HG03097 (cell line): ENCODE measurements at regions not wholly inside any gene's neighbourhood (a gene's known extent, or its start where the extent isn't known, plus 50 kb on each side); places are given as distances from the start of the nearest gene placed in this dataset.
"Not testable (repeated sequence)": the region's sequence is repeated elsewhere in the genome, so short reads cannot be mapped to it uniquely, and the experiment has no call there.

Source experiments
- ATAC-seq: cut with Tn5 transposase; IDR thresholded peaks from one replicate; pipeline ENCODE4 v1.9.1; 2021; ENCODE audit not compliant: unreplicated experiment, low FRiP score

DNA sequence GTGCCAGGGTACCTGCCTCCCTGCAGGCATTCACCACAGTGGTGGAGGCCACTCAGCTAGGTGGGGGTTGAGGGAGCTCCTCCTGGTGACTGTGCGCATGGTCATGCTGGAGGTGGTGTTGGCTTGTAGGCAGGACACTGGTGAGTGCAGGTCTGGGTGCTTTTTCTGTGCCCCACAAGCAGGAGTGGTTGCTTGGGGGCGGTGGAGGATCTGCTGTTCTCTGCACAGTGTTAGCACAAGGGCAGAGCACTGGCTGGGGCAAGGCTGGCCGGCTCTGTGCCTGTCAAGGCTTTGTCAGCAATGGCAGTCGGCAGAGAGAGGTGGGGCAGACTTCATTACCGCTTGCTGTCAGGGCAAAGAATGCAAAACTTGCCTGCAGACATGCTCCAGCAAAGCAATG, 632.1 kb upstream of the ID4 start:
- no peak for ATAC-seq

DNA sequence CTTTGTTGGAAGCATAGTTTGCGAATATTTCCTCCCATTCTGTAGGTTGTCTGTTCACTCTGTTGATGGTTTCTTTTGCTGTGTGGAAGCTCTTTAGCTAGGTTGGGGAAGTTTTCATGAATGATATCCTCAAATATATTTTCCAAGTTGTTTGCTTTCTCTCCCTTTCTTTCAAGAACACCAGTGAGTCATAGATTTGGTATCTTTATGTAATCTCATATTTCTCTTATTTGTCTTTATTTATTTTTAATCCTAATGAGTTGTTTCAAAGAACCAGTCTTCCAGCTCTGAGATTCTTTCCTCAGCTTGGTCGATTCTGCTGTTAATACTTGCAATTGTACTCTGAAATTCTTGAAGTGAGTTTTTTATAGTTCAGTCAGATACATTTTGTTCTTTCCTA, 628.0 kb upstream of the ID4 start:
- no peak for ATAC-seq

DNA sequence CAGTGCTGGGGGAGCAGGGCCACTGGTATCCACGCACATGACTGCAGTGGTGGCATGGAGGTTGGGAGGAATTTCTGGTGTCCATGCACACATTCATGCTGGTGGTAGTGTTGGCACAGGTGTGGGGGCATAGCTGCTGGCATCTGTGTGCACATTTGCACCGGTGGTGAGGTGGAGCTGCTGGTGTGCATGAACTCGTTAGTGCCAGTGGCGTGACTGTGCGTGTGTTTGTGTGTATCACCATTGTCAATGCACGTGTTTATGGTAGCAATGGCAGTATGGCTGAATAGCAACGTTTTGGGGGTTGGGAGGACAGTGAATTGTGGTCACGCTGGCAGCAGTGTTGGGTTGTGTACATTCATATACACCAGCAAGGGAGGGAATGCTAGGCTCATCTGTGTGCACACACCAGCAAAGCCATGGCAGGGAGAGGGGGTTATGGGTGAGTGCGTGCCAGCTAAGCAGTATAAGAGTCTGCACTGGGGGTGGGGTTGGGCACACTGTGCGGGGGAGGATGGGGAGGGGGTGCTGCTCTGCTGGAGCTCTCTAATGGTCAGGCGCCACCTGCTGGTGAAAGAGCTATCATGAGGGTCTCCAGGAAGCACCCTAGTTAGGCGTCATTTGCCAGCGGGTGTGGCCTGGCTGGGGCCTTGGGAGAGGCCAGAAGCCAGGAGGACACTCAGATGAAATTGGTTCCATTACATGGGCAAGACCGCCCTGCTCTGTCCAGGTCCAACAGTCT, 626.1 kb upstream of the ID4 start:
- ATAC-seq = no peak

DNA sequence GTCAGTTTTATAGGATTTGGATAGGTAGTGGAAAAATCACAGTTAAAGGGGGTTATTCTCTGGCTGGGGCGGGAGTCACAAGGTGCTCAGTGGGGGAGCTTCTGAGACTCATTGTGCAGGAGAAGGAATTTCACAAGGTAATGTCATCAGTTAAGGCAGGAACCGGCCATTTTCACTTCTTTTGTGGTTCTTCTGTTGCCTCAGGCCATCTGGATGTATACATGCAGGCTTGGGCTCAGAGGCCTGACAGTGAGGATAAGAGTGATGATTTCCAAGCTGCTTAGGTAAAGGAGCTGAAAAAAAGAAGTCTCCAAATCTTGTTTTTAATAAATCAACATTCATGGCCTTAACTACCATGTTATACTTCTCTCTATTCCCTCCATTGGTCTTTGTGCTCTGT, 622.9 kb upstream of the ID4 start:
- ATAC-seq = no peak

DNA sequence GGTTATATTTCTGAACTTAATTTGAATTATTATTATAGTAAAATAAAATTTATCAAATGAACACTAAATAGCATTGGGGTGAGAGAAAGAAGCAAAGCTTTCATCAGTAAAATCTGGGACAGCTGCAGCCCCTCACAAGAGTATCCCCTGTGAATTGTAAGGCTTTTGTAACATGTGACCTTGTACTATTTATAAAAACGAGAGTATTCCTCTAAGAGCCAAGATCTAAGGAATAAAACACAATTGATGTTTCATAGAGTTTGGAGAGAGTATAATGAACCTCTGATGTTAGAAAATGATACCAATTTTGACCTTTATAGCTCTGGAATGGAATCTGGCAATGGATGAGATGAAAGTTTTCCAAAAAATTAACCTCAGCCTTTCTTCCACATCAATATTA, 617.2 kb upstream of the ID4 start:
- no peak for ATAC-seq

DNA sequence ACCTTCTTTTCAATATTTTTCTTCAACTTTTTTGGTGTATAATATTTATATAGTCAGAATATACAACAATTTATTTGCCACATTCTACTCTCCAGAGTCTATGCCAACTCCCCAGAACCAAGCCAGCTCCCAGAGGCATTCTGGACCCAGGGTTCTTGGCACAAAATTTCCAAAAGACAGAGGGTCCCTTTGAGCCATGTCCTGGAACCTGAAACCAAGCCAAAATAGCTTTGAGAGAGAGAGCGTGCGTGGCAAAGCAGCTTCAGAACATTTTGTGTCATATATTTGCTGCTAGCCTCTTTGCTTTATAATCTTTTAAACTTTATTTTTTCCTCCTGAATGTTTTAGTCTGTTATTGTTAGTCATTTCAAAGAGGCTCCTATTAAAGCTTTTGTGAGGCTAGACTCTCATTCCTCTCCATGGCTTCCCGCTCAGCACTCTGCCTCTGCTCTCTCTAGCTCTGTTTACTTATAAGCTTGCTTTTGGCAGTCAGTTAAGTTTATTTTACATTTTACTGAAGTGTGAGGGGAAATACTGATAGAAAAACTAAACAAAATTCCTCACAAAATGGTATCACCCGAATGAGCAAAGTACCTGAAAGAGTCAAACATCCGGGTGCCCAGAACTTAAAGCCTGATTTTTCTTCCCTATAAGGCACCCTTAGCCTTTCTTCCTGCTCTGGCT, 605.1 kb upstream of the ID4 start:
- no peak for ATAC-seq

DNA sequence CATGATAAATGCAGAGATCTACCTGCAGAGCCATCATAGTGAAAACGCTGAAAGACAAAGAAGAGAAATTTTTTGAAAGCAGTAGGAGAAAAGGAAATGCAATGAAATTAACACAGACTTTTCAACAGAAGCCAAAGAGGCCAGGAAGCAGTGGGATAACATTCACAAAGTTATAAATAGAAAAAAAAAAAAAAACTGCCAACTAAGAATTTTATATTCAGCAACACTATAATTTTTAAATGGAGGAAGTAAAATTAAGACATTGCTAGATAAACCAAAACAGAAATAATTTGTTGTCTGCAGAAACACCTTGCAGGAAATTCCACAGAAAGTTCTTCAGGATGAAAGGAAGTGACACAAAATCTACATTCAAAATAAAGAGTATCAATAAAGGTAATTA, 591.5 kb upstream of the ID4 start:
- ATAC-seq = no peak

DNA sequence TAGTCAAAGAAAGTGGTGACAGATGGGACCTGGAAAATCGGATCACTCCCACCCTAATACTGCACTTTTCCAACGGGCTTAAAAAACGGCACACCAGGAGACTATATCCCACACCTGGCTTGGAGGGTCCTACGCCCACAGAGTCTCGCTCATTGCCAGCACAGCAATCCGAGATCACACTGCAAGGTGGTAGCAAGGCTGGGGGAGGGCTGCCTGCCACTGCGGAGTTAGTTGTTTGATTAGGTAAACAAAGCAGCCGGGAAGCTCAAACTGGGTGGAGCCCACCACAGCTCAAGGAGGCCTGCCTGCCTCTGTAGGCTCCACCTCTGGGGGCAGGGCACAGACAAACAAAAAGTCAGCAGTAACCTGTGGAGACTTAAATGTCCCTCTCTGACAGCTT, 590.0 kb upstream of the ID4 start:
- not testable (repeated sequence) for ATAC-seq

DNA sequence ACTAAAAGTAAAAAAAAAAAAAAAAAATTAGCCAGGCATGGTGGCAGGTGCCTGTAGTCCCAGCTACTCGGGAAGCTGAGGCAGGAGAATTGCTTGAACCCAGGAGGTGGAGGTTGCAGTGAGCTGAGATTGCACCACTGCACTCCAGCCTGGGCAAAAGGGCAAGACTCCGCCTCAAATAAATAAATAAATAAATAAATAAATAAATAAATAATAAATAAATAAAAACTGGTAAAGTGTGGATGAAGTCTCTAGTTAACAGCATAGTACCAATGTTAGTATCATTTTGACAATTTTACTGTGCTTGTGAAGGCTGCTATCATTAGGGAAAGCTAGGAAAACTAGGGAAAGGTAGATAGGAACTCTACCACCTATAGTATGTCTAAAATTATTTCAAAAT, 581.0 kb upstream of the ID4 start:
- not testable (repeated sequence) for ATAC-seq

DNA sequence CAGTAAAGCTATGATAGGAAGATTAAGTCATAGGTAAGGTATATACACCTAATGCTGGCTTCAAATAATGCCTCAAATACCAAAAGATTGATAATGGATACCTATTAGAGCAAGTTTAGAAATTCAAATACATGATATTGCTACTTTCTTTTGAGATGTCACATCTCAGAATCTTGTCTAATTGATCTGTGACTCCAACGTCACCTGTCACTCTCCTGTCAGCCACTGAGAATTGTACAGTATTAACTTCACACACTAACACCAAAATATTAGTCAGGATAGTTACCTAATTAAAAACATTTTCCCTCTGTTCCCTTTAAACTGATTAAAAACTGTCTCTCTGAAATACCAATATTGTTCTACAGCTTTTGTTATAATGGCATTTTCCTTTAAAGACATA, 575.5 kb upstream of the ID4 start:
- no peak for ATAC-seq

DNA sequence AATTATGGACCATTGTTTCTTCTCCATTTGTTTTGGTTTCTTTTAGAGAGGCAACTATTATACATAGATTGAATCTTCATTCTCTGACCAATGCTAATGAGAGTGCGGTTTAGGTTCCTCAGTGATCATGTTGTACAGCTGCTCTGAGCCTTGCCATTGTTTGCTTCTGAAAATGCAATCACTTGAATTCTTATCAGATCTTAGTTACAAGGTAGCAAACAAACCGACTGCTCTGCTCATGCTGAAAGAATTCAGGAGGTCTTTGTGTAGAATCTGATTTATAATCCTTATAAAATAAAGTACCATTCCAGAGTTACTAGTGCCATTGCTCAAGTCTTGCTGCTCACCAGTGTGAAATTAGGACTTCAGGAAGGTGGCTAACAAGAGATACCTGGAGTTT, 569.1 kb upstream of the ID4 start:
- no peak for ATAC-seq

DNA sequence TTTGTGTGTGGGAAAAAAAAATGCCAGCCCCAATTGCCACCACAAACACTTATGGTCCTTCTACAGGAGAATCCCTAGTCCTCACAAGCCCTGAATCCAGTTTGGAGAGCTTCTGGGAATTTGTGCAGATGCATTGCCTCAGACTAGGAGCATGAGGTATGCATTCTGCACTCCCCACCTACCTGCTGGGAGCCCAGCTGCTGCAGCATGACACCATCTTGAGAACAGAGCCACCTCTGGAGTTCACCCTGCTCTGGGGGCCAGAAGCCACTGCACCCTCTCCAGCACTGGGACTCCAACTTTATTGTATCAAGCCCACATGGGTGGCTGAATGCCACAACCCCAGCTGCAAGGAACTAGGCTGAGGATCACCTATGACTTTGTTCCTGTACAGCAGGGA, 568.5 kb upstream of the ID4 start:
- ATAC-seq = no peak

DNA sequence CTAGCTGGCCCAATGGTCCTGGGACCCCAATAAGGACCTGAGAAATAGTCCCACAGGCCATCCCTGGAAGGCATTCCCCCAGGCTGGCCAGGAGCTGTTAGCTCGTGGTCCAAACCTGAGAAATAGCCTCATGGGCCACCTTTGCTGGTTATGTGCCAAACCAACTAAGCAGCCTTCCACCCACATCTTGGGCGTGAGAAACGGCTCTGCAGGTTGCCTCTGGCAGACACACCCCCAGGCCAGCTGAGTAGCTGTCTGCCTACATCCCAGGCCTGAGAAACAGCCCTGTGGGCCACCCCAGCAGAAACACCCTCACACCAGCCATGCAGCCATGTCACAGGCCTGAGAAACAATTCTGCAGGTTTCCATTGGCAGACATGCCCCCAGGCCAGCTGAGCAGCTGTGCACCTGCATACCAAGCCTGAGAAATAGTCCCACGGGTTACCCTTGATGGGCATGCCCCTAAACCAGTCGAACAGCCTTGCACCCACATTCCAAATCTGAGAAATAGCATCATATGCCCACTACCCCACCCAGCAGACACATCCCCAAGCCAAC, 567.8 kb upstream of the ID4 start:
- no peak for ATAC-seq

DNA sequence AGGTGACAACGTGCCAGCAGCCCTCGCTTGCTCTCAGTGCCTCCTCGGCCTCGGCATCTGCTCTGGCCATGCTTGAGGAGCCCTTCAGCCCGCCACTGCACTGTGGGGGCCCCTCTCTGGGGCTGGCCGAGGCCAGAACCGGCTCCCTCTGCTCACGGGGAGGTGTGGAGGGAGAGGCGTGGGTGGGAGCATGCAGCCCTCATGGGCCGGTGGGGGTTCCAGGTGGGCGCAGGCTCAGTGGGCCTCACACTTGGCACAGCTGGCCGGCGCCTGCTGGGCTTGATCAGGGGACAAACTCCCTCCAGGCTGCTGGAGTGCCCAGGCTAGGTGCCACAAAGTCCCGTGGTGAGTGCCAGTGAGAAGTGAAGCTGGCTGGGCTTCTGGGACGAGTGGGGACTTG, 566.6 kb upstream of the ID4 start:
- no peak for ATAC-seq

DNA sequence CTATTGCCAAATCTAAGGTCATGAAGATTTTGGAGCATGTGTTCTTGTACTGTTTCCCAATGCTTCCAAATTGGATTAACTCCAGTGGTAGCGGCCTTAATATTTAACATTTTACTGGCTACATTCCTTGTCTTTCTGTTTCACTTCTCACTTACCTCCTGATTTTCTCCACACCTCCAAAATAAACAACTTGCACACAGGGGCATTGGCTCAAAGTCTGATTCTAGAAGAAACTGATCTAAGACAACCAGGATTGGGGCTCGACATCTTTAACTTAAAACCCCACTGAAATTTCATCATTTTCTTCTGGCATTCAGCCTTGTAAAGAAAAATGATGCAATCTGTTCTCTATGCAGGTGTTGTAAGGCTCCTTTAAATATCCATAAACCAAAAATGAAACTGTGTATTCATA, 557.9 kb upstream of the ID4 start:
- no peak for ATAC-seq

DNA sequence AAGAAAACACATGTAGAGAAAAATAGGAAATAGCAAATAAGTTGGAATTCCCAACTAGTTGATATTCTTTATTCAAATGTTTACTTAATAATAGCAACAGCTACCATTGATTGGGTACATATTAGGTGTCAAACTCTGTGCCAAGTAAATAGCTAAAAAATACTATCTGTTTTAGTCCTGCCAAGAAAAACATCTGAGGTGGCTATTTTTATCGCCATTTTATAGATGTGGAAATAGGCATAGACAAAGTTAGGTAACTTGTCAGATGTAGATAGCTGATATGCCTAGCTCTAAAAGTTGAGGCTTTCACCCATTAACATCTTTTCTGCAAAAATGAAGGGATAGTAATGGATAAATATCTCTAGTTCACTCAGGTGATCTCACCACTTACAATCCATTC, 549.2 kb upstream of the ID4 start:
- no peak for ATAC-seq

DNA sequence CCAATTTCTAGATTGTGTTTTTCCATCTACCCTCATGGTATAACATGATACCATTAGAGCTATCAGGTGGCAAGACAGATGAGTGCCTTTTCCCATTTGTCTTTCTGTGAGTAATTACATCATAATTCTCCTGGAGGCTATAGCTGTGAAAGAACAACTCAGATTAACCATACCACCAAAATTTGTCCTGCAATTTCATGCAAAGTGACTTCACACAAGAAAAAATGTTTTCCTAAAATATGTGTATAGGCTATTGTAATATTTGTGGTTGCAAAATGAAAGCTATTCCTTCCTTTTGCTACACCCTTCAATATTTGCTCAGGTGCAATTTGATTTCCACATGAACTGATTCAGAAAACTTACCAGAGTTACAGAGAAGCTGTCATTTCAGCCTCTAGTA, 547.7 kb upstream of the ID4 start:
- ATAC-seq = no peak

DNA sequence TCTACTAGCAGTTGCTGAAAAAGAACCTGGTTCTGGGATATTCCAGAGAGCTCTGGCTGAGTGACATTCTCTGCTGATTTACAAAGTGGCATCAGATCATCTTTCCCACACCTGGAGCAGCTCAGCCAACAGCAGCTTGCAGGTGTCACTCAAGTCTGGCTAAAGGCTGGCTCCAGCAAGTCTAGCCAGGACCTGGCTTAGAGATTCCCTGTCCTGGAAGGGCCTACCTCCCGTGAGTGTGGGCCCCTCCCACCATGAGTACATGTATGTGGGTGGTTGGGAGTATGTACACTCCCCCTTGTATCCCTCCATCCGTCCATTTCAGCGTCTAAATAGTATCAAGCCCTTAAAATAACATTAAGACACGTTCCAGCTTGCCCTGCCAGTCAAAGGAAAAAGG, 539.3 kb upstream of the ID4 start:
- no peak for ATAC-seq

DNA sequence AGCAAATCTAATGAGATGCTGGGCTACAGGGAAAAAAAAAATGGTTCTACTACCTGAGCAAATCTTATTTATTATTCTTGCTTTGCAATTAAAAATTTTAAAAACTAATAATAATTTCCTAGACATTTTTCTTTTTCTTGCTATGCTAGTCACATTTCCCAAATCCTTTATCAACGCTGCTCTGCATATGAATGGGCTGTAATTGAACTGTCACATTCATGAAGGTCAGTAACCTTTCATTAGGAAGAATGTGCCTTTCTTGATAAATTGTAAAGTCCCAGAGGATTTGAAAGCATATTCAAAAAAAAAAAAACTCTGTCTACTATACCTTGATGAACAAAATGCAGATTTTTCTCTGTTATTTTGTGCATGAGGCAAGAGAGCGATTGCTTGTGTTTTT, 538.7 kb upstream of the ID4 start:
- no peak for ATAC-seq

DNA sequence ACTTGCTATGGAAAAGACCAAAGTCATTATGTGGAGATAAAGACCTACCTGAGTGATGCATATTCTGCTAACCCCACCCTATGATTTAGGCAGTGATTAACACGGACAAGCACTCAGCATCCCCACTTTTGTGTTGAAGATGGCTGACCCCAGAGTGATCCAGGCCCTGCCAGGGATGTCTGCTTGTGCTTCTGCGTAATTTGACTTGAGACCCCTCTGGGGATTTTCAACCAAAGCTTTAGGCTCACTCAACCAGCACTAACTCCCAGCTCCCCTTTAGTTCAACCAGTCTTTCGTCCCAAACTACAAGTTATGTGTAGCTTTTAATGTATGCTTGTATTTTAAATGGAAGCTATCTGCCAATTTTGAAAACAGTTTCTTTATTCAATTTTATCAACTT, 538.0 kb upstream of the ID4 start:
- ATAC-seq = no peak

DNA sequence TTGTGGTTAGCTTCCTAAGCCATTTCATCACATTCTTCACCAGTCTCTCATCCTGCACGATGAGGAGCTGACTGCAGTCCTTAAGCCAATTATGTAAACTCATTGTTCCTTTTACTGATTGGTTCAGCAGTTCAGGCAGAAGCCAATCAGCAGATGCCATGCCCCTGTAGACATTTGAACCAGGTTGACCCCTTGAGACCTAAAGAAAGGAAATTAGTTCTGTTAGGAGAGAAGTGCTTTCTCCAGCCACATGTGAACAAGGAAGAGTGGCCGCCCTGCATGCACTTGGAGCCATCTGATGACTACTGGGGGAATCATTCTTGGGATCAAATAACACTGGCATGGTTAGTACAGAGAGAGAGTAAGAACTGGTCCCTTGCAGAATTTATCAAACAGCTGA, 535.2 kb upstream of the ID4 start:
- ATAC-seq = no peak

DNA sequence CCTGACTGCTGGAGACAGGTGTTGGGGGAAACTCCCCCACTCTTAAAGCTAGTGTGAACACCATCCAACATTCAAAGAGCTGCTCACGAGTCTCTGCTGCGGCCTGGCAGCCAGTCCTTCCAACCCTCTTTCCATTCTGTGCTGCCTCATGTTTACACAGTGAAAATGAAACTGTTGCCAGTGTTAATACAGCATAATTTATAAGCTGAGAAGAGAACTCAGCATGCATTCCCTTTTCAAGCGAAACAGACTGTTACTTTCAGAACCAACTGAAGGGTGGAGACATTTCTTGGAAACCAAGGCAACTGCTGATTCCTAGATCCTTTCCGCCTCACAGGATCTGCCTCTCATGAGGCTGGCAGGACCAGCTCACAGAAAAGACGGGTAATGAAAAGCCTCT, 533.8 kb upstream of the ID4 start:
- ATAC-seq = no peak
